ENCODE measurements at regions not wholly inside any gene's neighbourhood (a gene's known extent, or its start where the extent isn't known, plus 50 kb on each side); places are given as distances from the start of the nearest gene placed in this dataset.
"Not testable (repeated sequence)": the region's sequence is repeated elsewhere in the genome, so short reads cannot be mapped to it uniquely, and the experiment has no call there.

GRCh38 chr2:111430817-111431661 lies 310.3 kb downstream of the BCL2L11 start:
- in situ Hi-C loops (cut with MboI; ENCODE audit: low pct_unique_long_range_greater_than_20kb, low sequenced_read_pairs); DNase-seq: not testable (repeated sequence)

GRCh38 chr2:111432423-111432822 lies 311.7 kb downstream of the BCL2L11 start:
- peak; percentile 21 for DNase-seq
- in situ Hi-C loops (cut with MboI; ENCODE audit: low pct_unique_long_range_greater_than_20kb, low sequenced_read_pairs) = not testable (repeated sequence)

GRCh38 chr2:111432916-111433499 lies 312.3 kb downstream of the BCL2L11 start:
- DNase-seq; in situ Hi-C loops (cut with MboI; ENCODE audit: low pct_unique_long_range_greater_than_20kb, low sequenced_read_pairs): not testable (repeated sequence)

- in situ Hi-C loops (cut with MboI; ENCODE audit: low pct_unique_long_range_greater_than_20kb, low sequenced_read_pairs); DNase-seq: not testable (repeated sequence)
Observed at GRCh38 chr2:111433892-111434607, 313.3 kb downstream of the BCL2L11 start.

- in situ Hi-C loops (cut with MboI; ENCODE audit: low pct_unique_long_range_greater_than_20kb, low sequenced_read_pairs); DNase-seq: not testable (repeated sequence)
Observed at GRCh38 chr2:111434608-111434939, 313.9 kb downstream of the BCL2L11 start.

GRCh38 chr2:111435553-111436310 lies 315.0 kb downstream of the BCL2L11 start:
- in situ Hi-C loops (cut with MboI; ENCODE audit: low pct_unique_long_range_greater_than_20kb, low sequenced_read_pairs); DNase-seq: not testable (repeated sequence)

GRCh38 chr2:111436411-111436810 lies 315.7 kb downstream of the BCL2L11 start:
- DNase-seq; in situ Hi-C loops (cut with MboI; ENCODE audit: low pct_unique_long_range_greater_than_20kb, low sequenced_read_pairs): not testable (repeated sequence)

- DNase-seq; in situ Hi-C loops (cut with MboI; ENCODE audit: low pct_unique_long_range_greater_than_20kb, low sequenced_read_pairs): not testable (repeated sequence)
Observed at GRCh38 chr2:111437288-111437990, 316.7 kb downstream of the BCL2L11 start.

GRCh38 chr2:111438161-111438560 lies 317.4 kb downstream of the BCL2L11 start:
- in situ Hi-C loops (cut with MboI; ENCODE audit: low pct_unique_long_range_greater_than_20kb, low sequenced_read_pairs); DNase-seq: not testable (repeated sequence)

GRCh38 chr2:111439237-111439636 lies 318.5 kb downstream of the BCL2L11 start:
- in situ Hi-C loops (cut with MboI; ENCODE audit: low pct_unique_long_range_greater_than_20kb, low sequenced_read_pairs); DNase-seq: not testable (repeated sequence)

- in situ Hi-C loops (cut with MboI; ENCODE audit: low pct_unique_long_range_greater_than_20kb, low sequenced_read_pairs); DNase-seq: not testable (repeated sequence)
Observed at GRCh38 chr2:111441614-111442013, 320.9 kb downstream of the BCL2L11 start.

GRCh38 chr2:111442767-111443454 lies 322.2 kb downstream of the BCL2L11 start:
- in situ Hi-C loops (cut with MboI; ENCODE audit: low pct_unique_long_range_greater_than_20kb, low sequenced_read_pairs); DNase-seq: not testable (repeated sequence)

GRCh38 chr2:111444516-111444915 lies 323.8 kb downstream of the BCL2L11 start:
- DNase-seq; in situ Hi-C loops (cut with MboI; ENCODE audit: low pct_unique_long_range_greater_than_20kb, low sequenced_read_pairs): not testable (repeated sequence)

- in situ Hi-C loops (cut with MboI; ENCODE audit: low pct_unique_long_range_greater_than_20kb, low sequenced_read_pairs) = not testable (repeated sequence)
Observed at GRCh38 chr2:111445191-111445929, 324.6 kb downstream of the BCL2L11 start.

GRCh38 chr2:111445941-111446340 lies 325.2 kb downstream of the BCL2L11 start:
- DNase-seq; in situ Hi-C loops (cut with MboI; ENCODE audit: low pct_unique_long_range_greater_than_20kb, low sequenced_read_pairs): not testable (repeated sequence)

More at GRCh38 chr2:111445191-111445929, 324.6 kb downstream of the BCL2L11 start:
- DNase-seq = not testable (repeated sequence)

GRCh38 chr2:111447482-111447881 lies 326.8 kb downstream of the BCL2L11 start:
- DNase-seq; in situ Hi-C loops (cut with MboI; ENCODE audit: low pct_unique_long_range_greater_than_20kb, low sequenced_read_pairs): not testable (repeated sequence)

- in situ Hi-C loops (cut with MboI; ENCODE audit: low pct_unique_long_range_greater_than_20kb, low sequenced_read_pairs); DNase-seq: not testable (repeated sequence)
Observed at GRCh38 chr2:111448796-111449195, 328.1 kb downstream of the BCL2L11 start.
